ENCODE measurements at regions not wholly inside any gene's neighbourhood (a gene's known extent, or its start where the extent isn't known, plus 50 kb on each side); places are given as distances from the start of the nearest gene placed in this dataset.

DNA sequence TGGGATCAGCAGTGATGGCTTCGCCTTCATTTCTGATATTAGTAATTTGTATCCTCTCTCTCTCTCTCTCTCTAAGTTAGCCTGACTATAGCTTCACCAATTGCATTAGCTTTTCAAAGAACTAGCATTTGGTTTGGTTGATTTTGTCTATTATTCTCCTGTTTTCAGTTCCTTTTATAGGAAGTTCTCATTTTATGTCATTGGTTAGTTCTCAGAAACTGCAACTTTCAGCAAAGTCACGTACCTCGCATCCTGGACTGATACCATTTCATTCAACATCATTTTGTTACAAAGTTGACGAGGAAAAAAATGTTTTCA lies 450.8 kb downstream of the EIPR1 start:
- no peaks in the 10 kb centered on the region for H3K36me3 Mint-ChIP-seq (ENCODE audit: insufficient read depth, unreplicated experiment)
- no TSS peak for BruUV-seq (replicated peaks)
- H3K27me3 Mint-ChIP-seq (ENCODE audit: insufficient read depth, unreplicated experiment): peaks cover 3% of the 10 kb centered on the region
- peaks cover 14% of the 10 kb centered on the region for H3K9me3 Mint-ChIP-seq (ENCODE audit: unreplicated experiment)
- no peaks in the 10 kb centered on the region for H3K36me3 ChIP-seq (ENCODE audit: control insufficient read depth, insufficient read depth, low read length)
- no peak for TF ChIP-seq CTCF (IDR thresholded peaks at IDR 0.05; ENCODE audit: insufficient read depth in 1 of 2, low read depth in 1 of 2, low read length in 1 of 2, severe bottlenecking in 1 of 2, unreplicated experiment in 1 of 2)
- no peaks in the 10 kb centered on the region for H3K4me1 ChIP-seq
- POLR2A ChIA-PET: no interaction called here
- H3K4me3 ChIP-seq (ENCODE audit: low read depth, low read length): no peak overlapping the region
- CTCF ChIA-PET: no interaction called here
- no peaks in the 10 kb centered on the region for H3K4me1 Mint-ChIP-seq (ENCODE audit: low read depth, unreplicated experiment)
- no peak overlapping the region for H3K4me3 Mint-ChIP-seq (ENCODE audit: unreplicated experiment)
- intact Hi-C loops (cut with micrococcal nuclease; ENCODE audit: unreplicated experiment): no loop called here
- no peak overlapping the region for H3K27ac Mint-ChIP-seq (ENCODE audit: unreplicated experiment)
- H3K27me3 ChIP-seq (replicated peaks; ENCODE audit: control insufficient read depth, insufficient read depth, low read length): no peaks in the 10 kb centered on the region
- H3K9me3 ChIP-seq: peaks cover 5% of the 10 kb centered on the region; the same call in 1 of the 2 replicates
- no peak for DNase-seq

DNA sequence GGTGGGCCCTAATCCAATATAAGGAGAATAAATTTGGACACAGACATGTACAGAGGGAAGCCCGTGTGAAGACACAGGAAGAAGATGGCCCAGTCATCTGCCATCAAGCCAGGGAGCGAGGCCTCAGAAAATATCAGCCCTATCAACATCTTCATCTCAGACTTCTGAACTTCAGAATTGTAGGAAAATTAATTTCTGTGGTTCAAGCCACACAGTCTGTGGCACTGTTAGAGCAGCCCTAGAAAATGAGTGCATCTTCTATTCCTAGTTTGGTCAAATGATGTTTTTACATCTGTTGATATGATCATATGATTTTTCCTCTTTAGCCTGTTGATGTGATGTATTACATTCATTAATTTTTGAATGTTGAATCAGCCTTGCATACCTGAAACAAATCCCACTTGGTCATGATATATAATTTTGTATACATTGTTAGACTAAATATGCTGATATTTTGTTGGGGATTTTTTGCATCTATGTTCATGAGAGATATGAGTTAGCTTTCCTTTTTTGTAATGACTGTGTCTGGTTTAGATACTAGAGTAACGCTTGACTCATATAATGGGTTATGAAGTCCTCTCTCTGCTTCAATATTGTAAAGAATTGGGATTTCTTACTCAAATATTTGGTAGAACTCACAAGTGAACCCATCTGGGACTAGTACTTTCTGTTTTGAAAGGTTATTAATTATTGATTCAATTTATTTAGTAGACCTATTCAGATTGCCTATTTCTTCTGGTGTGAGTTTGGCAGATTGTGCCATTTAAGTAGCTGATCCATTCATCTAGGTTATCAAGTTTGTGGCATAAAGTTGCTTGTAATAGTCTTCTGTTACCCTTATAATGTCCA lies 451.4 kb downstream of the EIPR1 start:
- Mint-ChIP-seq H3K27me3 (ENCODE audit: insufficient read depth, unreplicated experiment) (peaks cover 3% of the 10 kb centered on the region), H3K9me3 (ENCODE audit: unreplicated experiment) (peaks cover 14% of the 10 kb centered on the region), H3K4me3 (ENCODE audit: unreplicated experiment) (no peak overlapping the region), H3K4me1 (ENCODE audit: low read depth, unreplicated experiment) (no peaks in the 10 kb centered on the region), H3K27ac (ENCODE audit: unreplicated experiment) (no peak overlapping the region), H3K36me3 (ENCODE audit: insufficient read depth, unreplicated experiment) (no peaks in the 10 kb centered on the region)
- Histone ChIP-seq H3K36me3 (ENCODE audit: control insufficient read depth, insufficient read depth, low read length) (no peaks in the 10 kb centered on the region), H3K27me3 (replicated peaks; ENCODE audit: control insufficient read depth, insufficient read depth, low read length) (no peaks in the 10 kb centered on the region), H3K4me3 (ENCODE audit: low read depth, low read length) (no peak overlapping the region), H3K9me3 (peaks cover 5% of the 10 kb centered on the region; the same call in 1 of the 2 replicates), H3K4me1 (no peaks in the 10 kb centered on the region)
- ChIA-PET POLR2A (no interaction called here), CTCF (no interaction called here)
- no peak for DNase-seq
- no peak for TF ChIP-seq CTCF (IDR thresholded peaks at IDR 0.05; ENCODE audit: insufficient read depth in 1 of 2, low read depth in 1 of 2, low read length in 1 of 2, severe bottlenecking in 1 of 2, unreplicated experiment in 1 of 2)
- no TSS peak for BruUV-seq (replicated peaks)
- intact Hi-C loops (cut with micrococcal nuclease; ENCODE audit: unreplicated experiment): no loop called here

DNA sequence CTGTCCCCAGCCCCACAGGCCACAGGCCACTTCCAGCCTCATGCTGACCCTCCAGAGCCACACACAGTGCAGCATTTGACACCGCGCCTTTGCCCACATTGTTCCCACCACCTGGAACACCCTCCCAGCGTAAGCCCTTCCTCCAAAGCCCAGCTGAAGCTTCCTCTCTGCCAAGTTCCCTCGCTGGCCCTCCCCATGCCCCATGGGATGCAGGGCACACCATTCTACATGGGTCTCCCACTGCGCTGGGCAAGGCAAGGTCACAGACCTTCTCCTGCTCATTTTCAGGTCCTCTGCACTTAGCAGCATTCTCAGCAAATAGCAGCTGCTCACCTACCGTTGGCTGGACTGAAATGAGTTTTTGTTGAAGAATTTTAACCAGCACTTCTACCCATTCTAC lies 455.5 kb downstream of the EIPR1 start:
- Histone ChIP-seq H3K36me3 (ENCODE audit: control insufficient read depth, insufficient read depth, low read length) (no peaks in the 10 kb centered on the region), H3K4me3 (ENCODE audit: low read depth, low read length) (no peak overlapping the region), H3K9me3 (no peaks in the 10 kb centered on the region), H3K27me3 (replicated peaks; ENCODE audit: control insufficient read depth, insufficient read depth, low read length) (no peaks in the 10 kb centered on the region), H3K4me1 (no peaks in the 10 kb centered on the region)
- H3K4me1 Mint-ChIP-seq (ENCODE audit: low read depth, unreplicated experiment): no peaks in the 10 kb centered on the region
- no peaks in the 10 kb centered on the region for H3K9me3 Mint-ChIP-seq (ENCODE audit: unreplicated experiment)
- H3K36me3 Mint-ChIP-seq (ENCODE audit: insufficient read depth, unreplicated experiment): no peaks in the 10 kb centered on the region
- DNase-seq: no peak
- peaks cover 6% of the 10 kb centered on the region for H3K27me3 Mint-ChIP-seq (ENCODE audit: insufficient read depth, unreplicated experiment)
- ChIA-PET CTCF (no interaction called here), POLR2A (no interaction called here)
- H3K27ac Mint-ChIP-seq (ENCODE audit: unreplicated experiment): no peak overlapping the region
- intact Hi-C loops (cut with micrococcal nuclease; ENCODE audit: unreplicated experiment): no loop called here
- no peak overlapping the region for H3K4me3 Mint-ChIP-seq (ENCODE audit: unreplicated experiment)
- BruUV-seq (replicated peaks): no TSS peak
- TF ChIP-seq CTCF (IDR thresholded peaks at IDR 0.05; ENCODE audit: insufficient read depth in 1 of 2, low read depth in 1 of 2, low read length in 1 of 2, severe bottlenecking in 1 of 2, unreplicated experiment in 1 of 2): no peak

Measured in Caco-2 (cell line).